MM.1S (cell line): ENCODE measurements at regions not wholly inside any gene's neighbourhood (a gene's known extent, or its start where the extent isn't known, plus 50 kb on each side); places are given as distances from the start of the nearest gene placed in this dataset.

Experiments
- DNase-seq: peaks from one replicate; pipeline ENCODE4 v3.0.0-alpha.2; 2015
- H2AFZ ChIP-seq: fragments of 300-600 bp; sonication (generic); 2 replicates; pipeline ENCODE4 v1.6.0; 2016; ENCODE audit warnings: antibody characterized with exemption, low read length
- H3F3A ChIP-seq: fragments of 300-600 bp; sonication (generic); 2 replicates; pipeline ENCODE4 v1.6.1; 2016; ENCODE audit warnings: mild to moderate bottlenecking, antibody characterized with exemption, low read length, moderate library complexity, mixed read lengths; ENCODE audit not compliant: insufficient read depth
- H3K27ac ChIP-seq: fragments of 300-600 bp; sonication (generic); 2 replicates; pipeline ENCODE4 v1.5.1; 2016; ENCODE audit warnings: mild to moderate bottlenecking, low read length
- H3K27me3 ChIP-seq: fragments of 300-600 bp; sonication (generic); replicated peaks from 2 replicates; pipeline ENCODE4 v1.6.0; 2016; ENCODE audit warnings: low read length; ENCODE audit not compliant: insufficient read depth
- H3K36me3 ChIP-seq: fragments of 300-600 bp; sonication (generic); replicated peaks from 2 replicates; pipeline ENCODE4 v1.6.1; 2016; ENCODE audit warnings: mild to moderate bottlenecking, low read length, mixed read lengths; ENCODE audit not compliant: insufficient read depth
- H3K4me1 ChIP-seq: fragments of 300-600 bp; sonication (generic); 2 replicates; pipeline ENCODE4 v1.6.1; 2016; ENCODE audit warnings: low read length, mixed read lengths
- H3K4me2 ChIP-seq: fragments of 300-600 bp; sonication (generic); 2 replicates; pipeline ENCODE4 v1.6.0; 2016; ENCODE audit warnings: low read depth, low read length
- H3K4me3 ChIP-seq: fragments of 300-600 bp; sonication (generic); 2 replicates; pipeline ENCODE4 v1.5.1; 2016; ENCODE audit warnings: low read length, mixed read lengths
- H3K79me2 ChIP-seq: fragments of 300-600 bp; sonication (generic); 2 replicates; pipeline ENCODE4 v1.6.1; 2016; ENCODE audit warnings: mixed run types, low read length, mixed read lengths
- H3K9ac ChIP-seq: fragments of 300-600 bp; sonication (generic); 2 replicates; pipeline ENCODE4 v1.6.1; 2016; ENCODE audit warnings: low read length, mixed read lengths
- H3K9me2 ChIP-seq: fragments of 300-600 bp; sonication (generic); replicated peaks from 2 replicates; pipeline ENCODE4 v1.6.1; 2016; ENCODE audit warnings: mild to moderate bottlenecking, low read length, mixed read lengths; ENCODE audit not compliant: insufficient read depth
- H3K9me3 ChIP-seq: fragments of 300-600 bp; sonication (generic); replicated peaks from 2 replicates; pipeline ENCODE4 v1.6.1; 2016; ENCODE audit warnings: mild to moderate bottlenecking, low read length, mixed read lengths; ENCODE audit not compliant: insufficient read depth
- H4K20me1 ChIP-seq: fragments of 300-600 bp; sonication (generic); 2 replicates; pipeline ENCODE4 v1.6.1; 2016; ENCODE audit warnings: mild to moderate bottlenecking, low read length, moderate library complexity, mixed read lengths; ENCODE audit not compliant: insufficient read depth
- CTCF ChIP-seq: fragments of 300-600 bp; sonication (generic); IDR thresholded peaks from 2 replicates; pipeline ENCODE4 v1.5.1; 2016; ENCODE audit warnings: antibody characterized with exemption, low read length, mixed read lengths
- EZH2 ChIP-seq: fragments of 300-600 bp; sonication (generic); optimal IDR thresholded peaks from 2 replicates; pipeline ENCODE3; 2017; ENCODE audit warnings: low read depth, mild to moderate bottlenecking, antibody characterized with exemption, low read length, mixed read lengths
- EZH2phosphoT487 ChIP-seq: fragments of 300-600 bp; sonication (generic); IDR thresholded peaks from 2 replicates; pipeline ENCODE4 v1.6.1; 2018; ENCODE audit warnings: antibody characterized with exemption, low read length

GRCh38 chr2:220220009-220220408, 592.6 kb downstream of the SLC4A3 start:
- TF ChIP-seq EZH2phosphoT487 (no peak), CTCF (no peak)
- H3K9ac ChIP-seq = no peak overlapping the region

GRCh38 chr2:220221992-220222391, 594.6 kb downstream of the SLC4A3 start:
- Histone ChIP-seq H3K4me3 (no peak overlapping the region), H3K36me3 (no peaks in the 10 kb centered on the region), H3K4me1 (no peaks in the 10 kb centered on the region), H3K27me3 (no peaks in the 10 kb centered on the region), H3K27ac (no peak overlapping the region), H2AFZ (no peak overlapping the region), H3F3A (no peaks in the 10 kb centered on the region), H4K20me1 (no peaks in the 10 kb centered on the region), H3K9ac (no peak overlapping the region), H3K9me2 (no peaks in the 10 kb centered on the region), H3K9me3 (no peaks in the 10 kb centered on the region), H3K4me2 (no peak overlapping the region), H3K79me2 (no peaks in the 10 kb centered on the region)
- DNase-seq = no peak
- TF ChIP-seq CTCF (no peak), EZH2phosphoT487 (no peak), EZH2 (no peak)

More at GRCh38 chr2:220220009-220220408, 592.6 kb downstream of the SLC4A3 start:
- no peak overlapping the region for H3K4me3 ChIP-seq
- no peaks in the 10 kb centered on the region for H3K79me2 ChIP-seq
- no peaks in the 10 kb centered on the region for H3F3A ChIP-seq
- no peaks in the 10 kb centered on the region for H4K20me1 ChIP-seq
- H3K9me2 ChIP-seq = no peaks in the 10 kb centered on the region
- H3K4me1 ChIP-seq = no peaks in the 10 kb centered on the region
- no peaks in the 10 kb centered on the region for H3K9me3 ChIP-seq
- no peaks in the 10 kb centered on the region for H3K27me3 ChIP-seq
- H2AFZ ChIP-seq = no peak overlapping the region
- no peaks in the 10 kb centered on the region for H3K36me3 ChIP-seq
- DNase-seq = no peak
- no peak overlapping the region for H3K27ac ChIP-seq
- H3K4me2 ChIP-seq = no peak overlapping the region

- no peaks in the 10 kb centered on the region for H3F3A ChIP-seq
- no peaks in the 10 kb centered on the region for H3K79me2 ChIP-seq
- no peaks in the 10 kb centered on the region for H3K9me3 ChIP-seq
- no peak for DNase-seq
- H4K20me1 ChIP-seq = no peaks in the 10 kb centered on the region
- no peaks in the 10 kb centered on the region for H3K36me3 ChIP-seq
- H3K27ac ChIP-seq = no peak overlapping the region
- H3K9ac ChIP-seq = no peak overlapping the region
- H3K4me2 ChIP-seq = no peak overlapping the region
- TF ChIP-seq EZH2phosphoT487 (no peak), EZH2 (no peak), CTCF (no peak)
- H3K27me3 ChIP-seq = no peaks in the 10 kb centered on the region
- H2AFZ ChIP-seq = no peak overlapping the region
- no peak overlapping the region for H3K4me3 ChIP-seq
- H3K9me2 ChIP-seq = no peaks in the 10 kb centered on the region
- H3K4me1 ChIP-seq = no peaks in the 10 kb centered on the region
These were observed 597.5 kb downstream of the SLC4A3 start for GRCh38 chr2:220224691-220225543.
